Tibial nerve (tissue), 3 donors: ENCODE measurements at regions not wholly inside any gene's neighbourhood (a gene's known extent, or its start where the extent isn't known, plus 50 kb on each side); places are given as distances from the start of the nearest gene placed in this dataset.

Experiments
- POLR2A ChIP-seq, 2 donors: fragments of 450-650 bp; IDR thresholded peaks; one replicate each; pipeline ENCODE4 v1.6.1; 2017; ENCODE audit warnings: antibody characterized with exemption in 2 of 2, mild to moderate bottlenecking in 2 of 2, moderate library complexity in 2 of 2
- TF ChIP-seq, protein P1 (sequence below), 5 experiments: fragments of 200-600 bp in 3 of 5; fragments of 450-650 bp in 2 of 5; sonication (generic) in 3 of 5; IDR thresholded peaks; one replicate each; pipeline ENCODE4 v1.5.1; 2016 to 2019; ENCODE audit warnings: antibody characterized with exemption in 5 of 5, mild to moderate bottlenecking in 3 of 5, moderate library complexity in 2 of 5

- TF ChIP-seq, protein P1, sequence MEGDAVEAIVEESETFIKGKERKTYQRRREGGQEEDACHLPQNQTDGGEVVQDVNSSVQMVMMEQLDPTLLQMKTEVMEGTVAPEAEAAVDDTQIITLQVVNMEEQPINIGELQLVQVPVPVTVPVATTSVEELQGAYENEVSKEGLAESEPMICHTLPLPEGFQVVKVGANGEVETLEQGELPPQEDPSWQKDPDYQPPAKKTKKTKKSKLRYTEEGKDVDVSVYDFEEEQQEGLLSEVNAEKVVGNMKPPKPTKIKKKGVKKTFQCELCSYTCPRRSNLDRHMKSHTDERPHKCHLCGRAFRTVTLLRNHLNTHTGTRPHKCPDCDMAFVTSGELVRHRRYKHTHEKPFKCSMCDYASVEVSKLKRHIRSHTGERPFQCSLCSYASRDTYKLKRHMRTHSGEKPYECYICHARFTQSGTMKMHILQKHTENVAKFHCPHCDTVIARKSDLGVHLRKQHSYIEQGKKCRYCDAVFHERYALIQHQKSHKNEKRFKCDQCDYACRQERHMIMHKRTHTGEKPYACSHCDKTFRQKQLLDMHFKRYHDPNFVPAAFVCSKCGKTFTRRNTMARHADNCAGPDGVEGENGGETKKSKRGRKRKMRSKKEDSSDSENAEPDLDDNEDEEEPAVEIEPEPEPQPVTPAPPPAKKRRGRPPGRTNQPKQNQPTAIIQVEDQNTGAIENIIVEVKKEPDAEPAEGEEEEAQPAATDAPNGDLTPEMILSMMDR (IDR thresholded peaks at IDR 0.05), result no peak
- TF ChIP-seq POLR2A (IDR thresholded peaks at IDR 0.05), result no peak
Measured at GRCh38 chr15:60214201-60214600, 183.6 kb downstream of the ANXA2 start.
